Activated CD8-positive, alpha-beta memory T cell treated with anti-CD3 and anti-CD28 coated beads, Interleukin-2, amount 50 U/mL, for 48 hours (primary cell): ENCODE measurements at regions not wholly inside any gene's neighbourhood (a gene's known extent, or its start where the extent isn't known, plus 50 kb on each side); places are given as distances from the start of the nearest gene placed in this dataset.
"Not testable (repeated sequence)": the region's sequence is repeated elsewhere in the genome, so short reads cannot be mapped to it uniquely, and the experiment has no call there.

Experiments used
- DNase-seq: peaks from one replicate; pipeline ENCODE4 v3.0.0-alpha.2; 2020

- not testable (repeated sequence) for DNase-seq
Observed at GRCh38 chr4:49510238-49510637, 524.2 kb downstream of the CWH43 start.

GRCh38 chr4:49511353-49511752, 525.3 kb downstream of the CWH43 start:
- not testable (repeated sequence) for DNase-seq

- DNase-seq: peak; percentile 52
Observed at GRCh38 chr4:49511881-49512491, 525.9 kb downstream of the CWH43 start.

- DNase-seq: peak; percentile 56
Observed at GRCh38 chr4:49512641-49513545, 526.8 kb downstream of the CWH43 start.

GRCh38 chr4:49513546-49514115, 527.6 kb downstream of the CWH43 start:
- DNase-seq: not testable (repeated sequence)

- DNase-seq: peak; percentile 51
Observed at GRCh38 chr4:49514171-49514699, 528.2 kb downstream of the CWH43 start.

- peak; percentile 50 for DNase-seq
Observed at GRCh38 chr4:49514841-49515240, 528.8 kb downstream of the CWH43 start.

GRCh38 chr4:49515241-49515640, 529.2 kb downstream of the CWH43 start:
- DNase-seq: not testable (repeated sequence)

- DNase-seq: not testable (repeated sequence)
Observed at GRCh38 chr4:49516096-49516495, 530.0 kb downstream of the CWH43 start.

GRCh38 chr4:49516796-49517195, 530.7 kb downstream of the CWH43 start:
- DNase-seq: no peak

GRCh38 chr4:49517485-49518205, 531.6 kb downstream of the CWH43 start:
- not testable (repeated sequence) for DNase-seq

- not testable (repeated sequence) for DNase-seq
Observed at GRCh38 chr4:49519150-49520035, 533.3 kb downstream of the CWH43 start.

GRCh38 chr4:49523816-49524765, 538.0 kb downstream of the CWH43 start:
- not testable (repeated sequence) for DNase-seq

- not testable (repeated sequence) for DNase-seq
Observed at GRCh38 chr4:49558916-49559676, 573.0 kb downstream of the CWH43 start.

GRCh38 chr4:49560131-49560816, 574.2 kb downstream of the CWH43 start:
- not testable (repeated sequence) for DNase-seq

GRCh38 chr4:49560883-49561282, 574.8 kb downstream of the CWH43 start:
- not testable (repeated sequence) for DNase-seq

- not testable (repeated sequence) for DNase-seq
Observed at GRCh38 chr4:49570248-49570647, 584.2 kb downstream of the CWH43 start.

GRCh38 chr4:49573666-49574215, 587.7 kb downstream of the CWH43 start:
- not testable (repeated sequence) for DNase-seq

GRCh38 chr4:49575250-49575649, 589.2 kb downstream of the CWH43 start:
- DNase-seq: not testable (repeated sequence)
